H1 (cell line): ENCODE measurements at regions not wholly inside any gene's neighbourhood (a gene's known extent, or its start where the extent isn't known, plus 50 kb on each side); places are given as distances from the start of the nearest gene placed in this dataset.

Experiments used
- CHD7 ChIP-seq: fragments of 300-600 bp; sonication (generic); IDR thresholded peaks from 2 replicates; pipeline ENCODE4 v1.7.1; 2012; ENCODE audit warnings: low read length, moderate library complexity, mild to moderate bottlenecking, inconsistent platforms; ENCODE audit not compliant: insufficient replicate concordance
- EGR1 ChIP-seq: IDR thresholded peaks from 2 replicates; pipeline ENCODE4 v1.6.1; 2011; ENCODE audit warnings: low read depth, low read length, borderline replicate concordance
- MAX ChIP-seq: IDR thresholded peaks from 2 replicates; pipeline ENCODE4 v1.6.1; 2012; ENCODE audit warnings: inconsistent platforms
- TAF1 ChIP-seq: IDR thresholded peaks from 2 replicates; pipeline ENCODE4 v1.6.1; 2011; ENCODE audit warnings: mild to moderate bottlenecking, low read depth, low read length

GRCh38 chr2:7819316-7819715, 862.5 kb upstream of the ID2 start (continued):
- TF ChIP-seq CHD7: no peak
- no peak for TF ChIP-seq MAX
- TF ChIP-seq TAF1: no peak
- TF ChIP-seq EGR1: no peak
